ENCODE measurements at regions not wholly inside any gene's neighbourhood (a gene's known extent, or its start where the extent isn't known, plus 50 kb on each side); places are given as distances from the start of the nearest gene placed in this dataset.

DNA sequence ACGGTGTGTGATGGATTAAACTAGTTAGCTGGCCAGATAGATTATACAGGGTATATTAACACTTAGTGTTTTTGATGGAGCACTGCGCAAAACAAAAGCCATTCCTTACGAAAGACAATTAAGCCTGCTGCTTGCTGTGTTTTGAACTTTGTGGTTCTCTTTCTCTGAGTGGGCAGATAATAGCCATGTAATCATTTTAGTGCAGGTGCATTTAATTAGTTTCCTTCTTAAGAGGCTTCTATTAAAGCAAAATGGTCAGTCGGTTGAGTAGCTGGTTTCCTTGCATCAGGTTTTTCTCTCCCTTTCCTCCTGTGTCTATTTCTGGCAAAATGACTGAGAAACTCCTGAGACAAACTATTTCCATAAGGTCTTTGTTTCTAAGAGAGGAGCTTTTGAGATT lies 512.5 kb downstream of the DMAC1 start:
- Histone ChIP-seq H3K9ac (no peak overlapping the region), H3K4me2 (no peak overlapping the region), H3F3A (replicated peaks; ENCODE audit: insufficient read depth) (no peaks in the 10 kb centered on the region), H3K4me1 (ENCODE audit: control insufficient read depth in 1 of 2, insufficient read depth in 2 of 2, low read depth in 1 of 2, low read length in 1 of 2) (no peaks in the 10 kb centered on the region; a peak in 1 of 4 replicates), H3K9me2 (no peaks in the 10 kb centered on the region), H3K9me3 (no peaks in the 10 kb centered on the region), H3K36me3 (replicated peaks in 1 of 2; ENCODE audit: control insufficient read depth in 1 of 2, insufficient read depth in 2 of 2, low read length in 1 of 2) (no peaks in the 10 kb centered on the region), H3K79me2 (ENCODE audit: insufficient read depth) (no peaks in the 10 kb centered on the region), H2AFZ (ENCODE audit: low read depth) (no peak overlapping the region), H3K27ac (ENCODE audit: low read depth in 2 of 2, low read length in 1 of 2) (no peak overlapping the region), H4K20me1 (ENCODE audit: insufficient read depth) (no peaks in the 10 kb centered on the region), H3K27me3 (ENCODE audit: insufficient read depth) (no peaks in the 10 kb centered on the region), H3K4me3 (ENCODE audit: low read depth in 2 of 2, low read length in 1 of 2) (no peak overlapping the region)
- no peak for TF ChIP-seq CHD2 (IDR thresholded peaks at IDR 0.05; ENCODE audit: low read length, partially characterized antibody)
- no peak for TF ChIP-seq FOXM1 (IDR thresholded peaks at IDR 0.05; ENCODE audit: low read depth)
- no peak for TF ChIP-seq MXI1 (IDR thresholded peaks at IDR 0.05; ENCODE audit: low read depth, low read length)
- TF ChIP-seq, protein P1, sequence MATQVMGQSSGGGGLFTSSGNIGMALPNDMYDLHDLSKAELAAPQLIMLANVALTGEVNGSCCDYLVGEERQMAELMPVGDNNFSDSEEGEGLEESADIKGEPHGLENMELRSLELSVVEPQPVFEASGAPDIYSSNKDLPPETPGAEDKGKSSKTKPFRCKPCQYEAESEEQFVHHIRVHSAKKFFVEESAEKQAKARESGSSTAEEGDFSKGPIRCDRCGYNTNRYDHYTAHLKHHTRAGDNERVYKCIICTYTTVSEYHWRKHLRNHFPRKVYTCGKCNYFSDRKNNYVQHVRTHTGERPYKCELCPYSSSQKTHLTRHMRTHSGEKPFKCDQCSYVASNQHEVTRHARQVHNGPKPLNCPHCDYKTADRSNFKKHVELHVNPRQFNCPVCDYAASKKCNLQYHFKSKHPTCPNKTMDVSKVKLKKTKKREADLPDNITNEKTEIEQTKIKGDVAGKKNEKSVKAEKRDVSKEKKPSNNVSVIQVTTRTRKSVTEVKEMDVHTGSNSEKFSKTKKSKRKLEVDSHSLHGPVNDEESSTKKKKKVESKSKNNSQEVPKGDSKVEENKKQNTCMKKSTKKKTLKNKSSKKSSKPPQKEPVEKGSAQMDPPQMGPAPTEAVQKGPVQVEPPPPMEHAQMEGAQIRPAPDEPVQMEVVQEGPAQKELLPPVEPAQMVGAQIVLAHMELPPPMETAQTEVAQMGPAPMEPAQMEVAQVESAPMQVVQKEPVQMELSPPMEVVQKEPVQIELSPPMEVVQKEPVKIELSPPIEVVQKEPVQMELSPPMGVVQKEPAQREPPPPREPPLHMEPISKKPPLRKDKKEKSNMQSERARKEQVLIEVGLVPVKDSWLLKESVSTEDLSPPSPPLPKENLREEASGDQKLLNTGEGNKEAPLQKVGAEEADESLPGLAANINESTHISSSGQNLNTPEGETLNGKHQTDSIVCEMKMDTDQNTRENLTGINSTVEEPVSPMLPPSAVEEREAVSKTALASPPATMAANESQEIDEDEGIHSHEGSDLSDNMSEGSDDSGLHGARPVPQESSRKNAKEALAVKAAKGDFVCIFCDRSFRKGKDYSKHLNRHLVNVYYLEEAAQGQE (IDR thresholded peaks at IDR 0.05; ENCODE audit: low read depth, low read length): no peak
- TF ChIP-seq, protein P2, sequence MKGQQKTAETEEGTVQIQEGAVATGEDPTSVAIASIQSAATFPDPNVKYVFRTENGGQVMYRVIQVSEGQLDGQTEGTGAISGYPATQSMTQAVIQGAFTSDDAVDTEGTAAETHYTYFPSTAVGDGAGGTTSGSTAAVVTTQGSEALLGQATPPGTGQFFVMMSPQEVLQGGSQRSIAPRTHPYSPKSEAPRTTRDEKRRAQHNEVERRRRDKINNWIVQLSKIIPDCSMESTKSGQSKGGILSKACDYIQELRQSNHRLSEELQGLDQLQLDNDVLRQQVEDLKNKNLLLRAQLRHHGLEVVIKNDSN (IDR thresholded peaks at IDR 0.05; ENCODE audit: borderline replicate concordance, low read depth): no peak
- TF ChIP-seq, protein P3, sequence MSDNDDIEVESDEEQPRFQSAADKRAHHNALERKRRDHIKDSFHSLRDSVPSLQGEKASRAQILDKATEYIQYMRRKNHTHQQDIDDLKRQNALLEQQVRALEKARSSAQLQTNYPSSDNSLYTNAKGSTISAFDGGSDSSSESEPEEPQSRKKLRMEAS (IDR thresholded peaks at IDR 0.05; ENCODE audit: low read depth): no peak
- no peak for TF ChIP-seq MEF2A (IDR thresholded peaks at IDR 0.05; ENCODE audit: borderline replicate concordance, low read depth)
- TF ChIP-seq YY1 (IDR thresholded peaks at IDR 0.05; ENCODE audit: low read depth): no peak
- TF ChIP-seq GATA2 (CRISPR knock-in tag; IDR thresholded peaks at IDR 0.05): no peak
- no peak for TF ChIP-seq TEAD4 (IDR thresholded peaks at IDR 0.05; ENCODE audit: borderline replicate concordance, insufficient read depth)
- no peak for TF ChIP-seq ELF1 (IDR thresholded peaks at IDR 0.05)
- POLR2A ChIA-PET: no interaction called here
- DNase-seq: no peak
- WGBS (ENCODE audit: low lambda C conversion rate): 59% methylated on average over 4 of the region's 4 CpGs
- CTCF ChIA-PET: no interaction called here

DNA sequence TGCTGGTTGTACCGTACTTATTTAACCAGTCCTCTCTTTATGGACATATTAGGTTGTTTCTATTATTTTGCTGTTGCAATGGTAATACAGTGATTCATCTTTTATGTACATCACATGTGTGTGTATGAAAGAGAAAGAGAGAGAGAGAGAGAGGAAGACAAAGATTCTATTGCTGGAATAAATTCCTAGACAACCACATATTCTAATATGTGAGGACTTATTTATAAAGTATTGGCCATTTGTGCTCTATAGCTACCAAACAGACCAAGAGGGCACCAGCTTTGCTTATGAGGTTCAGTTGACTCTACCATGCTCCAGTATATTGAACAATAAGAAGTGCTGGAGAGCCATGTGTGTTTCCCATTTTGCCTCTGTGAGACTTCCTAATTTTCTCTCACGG lies 513.5 kb downstream of the DMAC1 start:
- no peak overlapping the region for H2AFZ ChIP-seq (ENCODE audit: low read depth)
- no peaks in the 10 kb centered on the region for H4K20me1 ChIP-seq (ENCODE audit: insufficient read depth)
- H3K9me3 ChIP-seq: no peaks in the 10 kb centered on the region
- H3K9me2 ChIP-seq: no peaks in the 10 kb centered on the region
- H3K4me2 ChIP-seq: no peak overlapping the region
- no peaks in the 10 kb centered on the region for H3K27me3 ChIP-seq (ENCODE audit: insufficient read depth)
- TF ChIP-seq, protein P4, sequence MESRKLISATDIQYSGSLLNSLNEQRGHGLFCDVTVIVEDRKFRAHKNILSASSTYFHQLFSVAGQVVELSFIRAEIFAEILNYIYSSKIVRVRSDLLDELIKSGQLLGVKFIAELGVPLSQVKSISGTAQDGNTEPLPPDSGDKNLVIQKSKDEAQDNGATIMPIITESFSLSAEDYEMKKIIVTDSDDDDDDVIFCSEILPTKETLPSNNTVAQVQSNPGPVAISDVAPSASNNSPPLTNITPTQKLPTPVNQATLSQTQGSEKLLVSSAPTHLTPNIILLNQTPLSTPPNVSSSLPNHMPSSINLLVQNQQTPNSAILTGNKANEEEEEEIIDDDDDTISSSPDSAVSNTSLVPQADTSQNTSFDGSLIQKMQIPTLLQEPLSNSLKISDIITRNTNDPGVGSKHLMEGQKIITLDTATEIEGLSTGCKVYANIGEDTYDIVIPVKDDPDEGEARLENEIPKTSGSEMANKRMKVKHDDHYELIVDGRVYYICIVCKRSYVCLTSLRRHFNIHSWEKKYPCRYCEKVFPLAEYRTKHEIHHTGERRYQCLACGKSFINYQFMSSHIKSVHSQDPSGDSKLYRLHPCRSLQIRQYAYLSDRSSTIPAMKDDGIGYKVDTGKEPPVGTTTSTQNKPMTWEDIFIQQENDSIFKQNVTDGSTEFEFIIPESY (IDR thresholded peaks at IDR 0.05; ENCODE audit: borderline replicate concordance, low read depth): no peak
- no peak for TF ChIP-seq FOSL2 (IDR thresholded peaks at IDR 0.05; ENCODE audit: borderline replicate concordance, low read depth)
- no peak for TF ChIP-seq SIN3A (IDR thresholded peaks at IDR 0.05; ENCODE audit: borderline replicate concordance, low read depth, low read length)
- TF ChIP-seq FOXJ3 (CRISPR knock-in tag; IDR thresholded peaks at IDR 0.05): no peak
- TF ChIP-seq SMC3 (IDR thresholded peaks at IDR 0.05; ENCODE audit: low read depth, low read length): no peak
- TF ChIP-seq YY1 (IDR thresholded peaks at IDR 0.05; ENCODE audit: low read depth): no peak
- no peak for TF ChIP-seq MXI1 (IDR thresholded peaks at IDR 0.05; ENCODE audit: low read depth, low read length)
- no peak for TF ChIP-seq CHD2 (IDR thresholded peaks at IDR 0.05; ENCODE audit: low read length, partially characterized antibody)
- no peak for TF ChIP-seq FOXM1 (IDR thresholded peaks at IDR 0.05; ENCODE audit: low read depth)
- TF ChIP-seq NRF1 (IDR thresholded peaks at IDR 0.05; ENCODE audit: low read depth, low read length): no peak
- no peak for TF ChIP-seq JUND (IDR thresholded peaks at IDR 0.05)
- no peaks in the 10 kb centered on the region for H3F3A ChIP-seq (replicated peaks; ENCODE audit: insufficient read depth)
- no peaks in the 10 kb centered on the region for H3K79me2 ChIP-seq (ENCODE audit: insufficient read depth)
- no peak for DNase-seq
- 39% methylated on average over 2 of the region's 2 CpGs for WGBS (ENCODE audit: low lambda C conversion rate)
- H3K36me3 ChIP-seq (replicated peaks in 1 of 2; ENCODE audit: control insufficient read depth in 1 of 2, insufficient read depth in 2 of 2, low read length in 1 of 2): no peaks in the 10 kb centered on the region
- H3K4me1 ChIP-seq (ENCODE audit: control insufficient read depth in 1 of 2, insufficient read depth in 2 of 2, low read depth in 1 of 2, low read length in 1 of 2): no peaks in the 10 kb centered on the region; a peak in 1 of 4 replicates
- ChIA-PET POLR2A (no interaction called here), CTCF (no interaction called here)
- no peak overlapping the region for H3K9ac ChIP-seq
- no peak overlapping the region for H3K4me3 ChIP-seq (ENCODE audit: low read depth in 2 of 2, low read length in 1 of 2)
- H3K27ac ChIP-seq (ENCODE audit: low read depth in 2 of 2, low read length in 1 of 2): no peak overlapping the region

Measured in SK-N-SH (cell line).